Astrocyte (in vitro differentiated cells and primary cell): ENCODE measurements at regions not wholly inside any gene's neighbourhood (a gene's known extent, or its start where the extent isn't known, plus 50 kb on each side); places are given as distances from the start of the nearest gene placed in this dataset.

Experiments used
- CTCF ChIP-seq: IDR thresholded peaks from 2 replicates; pipeline ENCODE4 v1.5.1; 2011; ENCODE audit warnings: low read depth, mild to moderate bottlenecking, inconsistent platforms, low read length, moderate library complexity; ENCODE audit not compliant: insufficient read depth
- EZH2 ChIP-seq: IDR thresholded peaks from 2 replicates; pipeline ENCODE4 v1.6.1; 2012; ENCODE audit warnings: mild to moderate bottlenecking, low read length, inconsistent platforms; ENCODE audit not compliant: insufficient read depth

DNA sequence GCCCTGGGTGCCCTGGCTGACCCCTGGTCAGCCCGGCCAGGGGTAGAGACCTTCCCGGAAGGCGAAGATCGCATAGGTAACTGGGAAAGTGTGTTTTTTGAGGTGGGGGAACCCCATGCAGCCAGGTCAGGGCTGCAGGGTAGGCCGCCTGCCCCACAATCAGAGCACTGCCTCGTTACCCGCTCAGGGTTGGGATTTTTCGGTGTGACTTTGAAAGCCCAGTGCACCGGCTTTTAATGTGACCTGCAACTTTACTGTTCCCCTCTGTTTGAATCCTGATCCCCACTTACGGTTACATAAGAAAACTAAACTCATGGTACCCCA is 239.2 kb upstream of the PLET1 start:
- TF ChIP-seq CTCF: no peak
- TF ChIP-seq EZH2: no peak
